ENCODE measurements at regions not wholly inside any gene's neighbourhood (a gene's known extent, or its start where the extent isn't known, plus 50 kb on each side); places are given as distances from the start of the nearest gene placed in this dataset.

GRCh38 chr6:12501990-12502389, 211.8 kb downstream of the EDN1 start:
- Mint-ChIP-seq H3K27ac (no peak overlapping the region), H3K4me3 (no peak overlapping the region), H3K9me3 (no peaks in the 10 kb centered on the region), H3K36me3 (ENCODE audit: low read depth) (no peaks in the 10 kb centered on the region), H3K4me1 (ENCODE audit: low read depth) (no peaks in the 10 kb centered on the region), H3K27me3 (no peaks in the 10 kb centered on the region)
- POLR2A ChIA-PET: no interaction called here
- ATAC-seq: no peak
- intact Hi-C loops (cut with micrococcal nuclease): no loop called here
- no peak for DNase-seq
- TF ChIP-seq CTCF (IDR thresholded peaks at IDR 0.05): no peak
- CTCF ChIA-PET: no interaction called here

- H3K27ac Mint-ChIP-seq: no peak overlapping the region
- intact Hi-C loops (cut with micrococcal nuclease): no loop called here
- H3K9me3 Mint-ChIP-seq: no peaks in the 10 kb centered on the region
- DNase-seq: peak; percentile 11
- peaks cover 2% of the 10 kb centered on the region for H3K27me3 Mint-ChIP-seq
- ChIA-PET POLR2A (no interaction called here), CTCF (interaction anchor here (1.0 to 1.3 kb wide), 5 partner anchors 9 to 102 kb away, joined by 3 read pairs; no protein-coding TSS in a partner anchor)
- H3K36me3 Mint-ChIP-seq (ENCODE audit: low read depth): no peaks in the 10 kb centered on the region
- H3K4me3 Mint-ChIP-seq: no peak overlapping the region
- ATAC-seq: peak; percentile 47
- H3K4me1 Mint-ChIP-seq (ENCODE audit: low read depth): no peaks in the 10 kb centered on the region
- peak; percentile 55 for TF ChIP-seq CTCF (IDR thresholded peaks at IDR 0.05)
Measured at GRCh38 chr6:12504325-12504966, 212.1 kb upstream of the PHACTR1 start.

- Mint-ChIP-seq H3K36me3 (ENCODE audit: low read depth) (no peaks in the 10 kb centered on the region), H3K27me3 (peaks cover 2% of the 10 kb centered on the region), H3K27ac (no peak overlapping the region), H3K9me3 (peaks cover 2% of the 10 kb centered on the region), H3K4me1 (ENCODE audit: low read depth) (no peaks in the 10 kb centered on the region), H3K4me3 (no peak overlapping the region)
- DNase-seq (no peak), ATAC-seq (no peak)
- POLR2A ChIA-PET: no interaction called here
- intact Hi-C loops (cut with micrococcal nuclease): no loop called here
- CTCF ChIA-PET: no interaction called here
- no peak for TF ChIP-seq CTCF (IDR thresholded peaks at IDR 0.05)
Measured at GRCh38 chr6:12505486-12505885, 211.1 kb upstream of the PHACTR1 start.

GRCh38 chr6:12506159-12506558, 210.4 kb upstream of the PHACTR1 start:
- Mint-ChIP-seq H3K36me3 (ENCODE audit: low read depth) (no peaks in the 10 kb centered on the region), H3K27ac (no peak overlapping the region), H3K27me3 (peaks cover 2% of the 10 kb centered on the region), H3K9me3 (peaks cover 2% of the 10 kb centered on the region), H3K4me3 (no peak overlapping the region), H3K4me1 (ENCODE audit: low read depth) (no peaks in the 10 kb centered on the region)
- ATAC-seq (no peak), DNase-seq (no peak)
- intact Hi-C loops (cut with micrococcal nuclease): no loop called here
- TF ChIP-seq CTCF (IDR thresholded peaks at IDR 0.05): no peak
- ChIA-PET CTCF (no interaction called here), POLR2A (no interaction called here)

- Mint-ChIP-seq H3K36me3 (ENCODE audit: low read depth) (no peaks in the 10 kb centered on the region), H3K4me3 (no peak overlapping the region), H3K27me3 (peaks cover 5% of the 10 kb centered on the region), H3K4me1 (ENCODE audit: low read depth) (no peaks in the 10 kb centered on the region), H3K27ac (no peak overlapping the region), H3K9me3 (peaks cover 2% of the 10 kb centered on the region)
- ChIA-PET POLR2A (no interaction called here), CTCF (interaction anchor here (1.4 kb wide), 1 partner anchor 53 kb away, joined by 3 read pairs; no protein-coding TSS in a partner anchor)
- intact Hi-C loops (cut with micrococcal nuclease): no loop called here
- DNase-seq (no peak), ATAC-seq (no peak)
- TF ChIP-seq CTCF (IDR thresholded peaks at IDR 0.05): no peak
Measured at GRCh38 chr6:12507636-12508035, 208.9 kb upstream of the PHACTR1 start.

Measured in activated CD8-positive, alpha-beta T cell treated with anti-CD3 and anti-CD28 coated beads for 36 hours (primary cell).